Fibroblast of the conjunctiva (primary cell): ENCODE measurements at regions not wholly inside any gene's neighbourhood (a gene's known extent, or its start where the extent isn't known, plus 50 kb on each side); places are given as distances from the start of the nearest gene placed in this dataset.
A peak's percentile ranks its signal among the peaks of the same experiment; 100 is the strongest.
"Not testable (repeated sequence)": the region's sequence is repeated elsewhere in the genome, so short reads cannot be mapped to it uniquely, and the experiment has no call there.

Experiments used
- DNase-seq: peaks from one replicate; pipeline ENCODE4 v3.0.0-alpha.2; 2010; ENCODE audit warnings: low read depth

GRCh38 chrX:131826572-131826971 is 196.5 kb upstream of the STK26 start:
- no peak for DNase-seq

GRCh38 chrX:131827935-131828334 is 195.2 kb upstream of the STK26 start:
- no peak for DNase-seq

GRCh38 chrX:131828482-131828881 is 194.6 kb upstream of the STK26 start:
- DNase-seq, result no peak

- DNase-seq, result peak; percentile 67
These were observed 192.5 kb upstream of the STK26 start for GRCh38 chrX:131830400-131831184.

- DNase-seq, result no peak
These were observed 191.9 kb upstream of the STK26 start for GRCh38 chrX:131831185-131831520.

- DNase-seq, result no peak
These were observed 186.9 kb upstream of the STK26 start for GRCh38 chrX:131836161-131836560.

GRCh38 chrX:131837325-131837724 is 185.8 kb upstream of the STK26 start:
- no peak for DNase-seq

GRCh38 chrX:131840799-131841495 is 182.2 kb upstream of the STK26 start:
- DNase-seq, result no peak

- peak; percentile 33 for DNase-seq
These were observed 181.3 kb upstream of the STK26 start for GRCh38 chrX:131841496-131842437.

GRCh38 chrX:131843987-131844386 is 179.1 kb upstream of the STK26 start:
- no peak for DNase-seq

GRCh38 chrX:131845201-131845600 is 177.9 kb upstream of the STK26 start:
- DNase-seq, result no peak

- no peak for DNase-seq
These were observed 177.3 kb upstream of the STK26 start for GRCh38 chrX:131845771-131846170.

- not testable (repeated sequence) for DNase-seq
These were observed 172.1 kb upstream of the STK26 start for GRCh38 chrX:131850964-131851363.

GRCh38 chrX:131853440-131853839 is 169.7 kb upstream of the STK26 start:
- DNase-seq, result no peak

GRCh38 chrX:131854581-131854980 is 168.5 kb upstream of the STK26 start:
- no peak for DNase-seq

GRCh38 chrX:131861088-131861787 is 161.9 kb upstream of the STK26 start:
- no peak for DNase-seq

- DNase-seq, result no peak
These were observed 160.8 kb upstream of the STK26 start for GRCh38 chrX:131862321-131862720.

GRCh38 chrX:131869182-131869581 is 153.9 kb upstream of the STK26 start:
- DNase-seq, result no peak

GRCh38 chrX:131874300-131874699 is 148.8 kb upstream of the STK26 start:
- no peak for DNase-seq

- not testable (repeated sequence) for DNase-seq
These were observed 147.3 kb upstream of the STK26 start for GRCh38 chrX:131875827-131876226.

- no peak for DNase-seq
These were observed 141.9 kb upstream of the STK26 start for GRCh38 chrX:131881194-131881593.

GRCh38 chrX:131885042-131885441 is 138.1 kb upstream of the STK26 start:
- DNase-seq, result not testable (repeated sequence)
